WTC11 (cell line): ENCODE measurements at regions not wholly inside any gene's neighbourhood (a gene's known extent, or its start where the extent isn't known, plus 50 kb on each side); places are given as distances from the start of the nearest gene placed in this dataset.

Experiments used
- ATF2 ChIP-seq: sonication (generic); formaldehyde crosslinking; IDR thresholded peaks from 2 replicates; pipeline ENCODE4 v1.8.1; 2022; ENCODE audit warnings: low read depth, missing genetic modification reagents, borderline replicate concordance
- CREB1 ChIP-seq: sonication (generic); formaldehyde crosslinking; IDR thresholded peaks from 2 replicates; pipeline ENCODE4 v1.8.0; 2023; ENCODE audit warnings: mild to moderate bottlenecking, missing genetic modification reagents
- CTCF ChIP-seq: fragments of 200-600 bp; IDR thresholded peaks from 2 replicates; pipeline ENCODE4 v1.8.0; 2022; ENCODE audit warnings: antibody characterized with exemption

DNA sequence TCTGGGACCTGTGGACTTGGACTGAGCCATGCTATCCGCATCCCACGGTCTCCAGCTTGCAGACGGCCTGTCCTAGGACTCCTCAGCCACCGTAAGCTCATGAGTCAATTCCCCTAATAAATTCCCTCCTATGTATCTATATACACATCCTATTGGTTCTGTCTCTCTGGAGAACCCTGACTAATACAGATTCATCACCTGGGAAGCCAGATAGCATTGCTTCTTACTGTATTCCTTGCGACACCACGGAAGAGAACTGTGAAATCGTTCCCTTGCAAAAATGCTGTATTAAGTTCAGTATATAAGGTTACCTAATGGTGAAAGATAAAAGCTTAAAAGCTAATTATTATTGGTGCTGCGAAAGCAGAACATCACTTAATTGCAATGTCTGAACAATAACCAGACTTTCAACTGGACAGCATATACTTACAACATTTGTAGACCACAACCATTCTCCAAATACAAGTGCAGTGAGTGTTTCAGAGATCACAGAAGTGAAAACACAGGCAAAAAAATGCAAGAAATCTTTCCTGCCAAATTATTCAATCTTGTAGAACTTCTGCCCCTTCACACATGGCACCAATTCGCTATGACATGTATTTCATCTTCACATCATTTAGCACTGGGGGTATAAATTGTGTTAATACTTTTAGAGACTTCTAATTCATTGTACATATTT, 352.9 kb downstream of the TXNL1 start:
- TF ChIP-seq CTCF (no peak), ATF2 (no peak), CREB1 (CRISPR knock-in tag) (no peak)
